HG03558 (cell line): ENCODE measurements at regions not wholly inside any gene's neighbourhood (a gene's known extent, or its start where the extent isn't known, plus 50 kb on each side); places are given as distances from the start of the nearest gene placed in this dataset.

Experiments
- ATAC-seq: cut with Tn5 transposase; IDR thresholded peaks from one replicate; pipeline ENCODE4 v1.9.1; 2021; ENCODE audit warnings: moderate number of reproducible peaks; ENCODE audit not compliant: unreplicated experiment; ENCODE audit errors: extremely low read depth

GRCh38 chr12:13772264-13772663 is 209.1 kb downstream of the GRIN2B start:
- ATAC-seq = no peak

- ATAC-seq = no peak
Measured at GRCh38 chr12:13770576-13770975, 210.8 kb downstream of the GRIN2B start.

- ATAC-seq = no peak
Measured at GRCh38 chr12:13769966-13770365, 211.4 kb downstream of the GRIN2B start.

GRCh38 chr12:13769273-13769672 is 212.1 kb downstream of the GRIN2B start:
- ATAC-seq = no peak

- no peak for ATAC-seq
Measured at GRCh38 chr12:13764748-13765147, 216.7 kb downstream of the GRIN2B start.

- no peak for ATAC-seq
Measured at GRCh38 chr12:13749389-13749788, 232.0 kb downstream of the GRIN2B start.

GRCh38 chr12:13745111-13745860 is 236.1 kb downstream of the GRIN2B start:
- no peak for ATAC-seq

GRCh38 chr12:13744561-13744960 is 236.8 kb downstream of the GRIN2B start:
- no peak for ATAC-seq

GRCh38 chr12:13740149-13740545 is 241.3 kb downstream of the GRIN2B start:
- no peak for ATAC-seq

- no peak for ATAC-seq
Measured at GRCh38 chr12:13735734-13736133, 245.7 kb downstream of the GRIN2B start.

GRCh38 chr12:13734584-13735152 is 246.7 kb downstream of the GRIN2B start:
- no peak for ATAC-seq

GRCh38 chr12:13727707-13728195 is 253.7 kb downstream of the GRIN2B start:
- ATAC-seq = no peak

- ATAC-seq = no peak
Measured at GRCh38 chr12:13725049-13725448, 256.4 kb downstream of the GRIN2B start.

GRCh38 chr12:13724136-13724535 is 257.3 kb downstream of the GRIN2B start:
- no peak for ATAC-seq

GRCh38 chr12:13719986-13720385 is 261.4 kb downstream of the GRIN2B start:
- no peak for ATAC-seq

GRCh38 chr12:13718271-13718670 is 263.1 kb downstream of the GRIN2B start:
- ATAC-seq = no peak

GRCh38 chr12:13716119-13716518 is 265.3 kb downstream of the GRIN2B start:
- ATAC-seq = no peak

- ATAC-seq = no peak
Measured at GRCh38 chr12:13713556-13714410, 267.6 kb downstream of the GRIN2B start.

GRCh38 chr12:13707829-13708228 is 273.6 kb downstream of the GRIN2B start:
- ATAC-seq = no peak

- no peak for ATAC-seq
Measured at GRCh38 chr12:13702381-13702780, 279.0 kb downstream of the GRIN2B start.

- no peak for ATAC-seq
Measured at GRCh38 chr12:13701502-13701901, 279.9 kb downstream of the GRIN2B start.
